Hepatocyte (in vitro differentiated cells): ENCODE measurements at regions not wholly inside any gene's neighbourhood (a gene's known extent, or its start where the extent isn't known, plus 50 kb on each side); places are given as distances from the start of the nearest gene placed in this dataset.

ENCODE experiments used
- CTCF ChIP-seq: fragments of 200-600 bp; sonication (generic); IDR thresholded peaks from 2 replicates; pipeline ENCODE4 v1.5.1; 2016; ENCODE audit warnings: antibody characterized with exemption, mild to moderate bottlenecking; ENCODE audit not compliant: poor library complexity
- EZH2 ChIP-seq: fragments of 200-600 bp; sonication (generic); IDR thresholded peaks from 2 replicates; pipeline ENCODE4 v1.6.1; 2016; ENCODE audit warnings: antibody characterized with exemption, mild to moderate bottlenecking, borderline replicate concordance

DNA sequence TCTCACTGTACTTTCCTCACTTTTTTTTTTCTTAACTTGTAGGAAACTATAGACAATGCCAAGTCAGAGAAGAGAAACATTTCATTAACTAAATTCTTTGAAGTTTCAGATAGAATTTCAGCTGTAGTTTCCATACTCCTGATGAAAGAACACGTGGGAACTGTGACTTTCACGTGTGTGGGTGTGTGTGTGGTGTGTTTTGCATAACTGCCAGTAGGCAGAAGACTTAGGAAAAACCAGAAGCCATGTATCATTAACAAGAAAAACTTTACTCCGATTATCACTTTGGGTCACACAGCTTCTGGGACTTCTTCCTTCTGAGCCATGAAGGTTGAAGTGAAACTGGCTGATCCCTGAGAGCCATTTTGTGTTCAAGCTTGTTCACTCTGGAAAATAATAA is 483.3 kb downstream of the TFAP2B start:
- TF ChIP-seq EZH2 (no peak), CTCF (no peak)
